ENCODE measurements at regions not wholly inside any gene's neighbourhood (a gene's known extent, or its start where the extent isn't known, plus 50 kb on each side); places are given as distances from the start of the nearest gene placed in this dataset.
A peak's percentile ranks its signal among the peaks of the same experiment; 100 is the strongest.
"Not testable (repeated sequence)": the region's sequence is repeated elsewhere in the genome, so short reads cannot be mapped to it uniquely, and the experiment has no call there.

- no peak for DNase-seq (ENCODE audit: extremely low read depth, low read depth, low spot score)
Observed at GRCh38 chr1:196160066-196160795, 448.0 kb downstream of the KCNT2 start.

- no peak for DNase-seq (ENCODE audit: extremely low read depth, low read depth, low spot score)
Observed at GRCh38 chr1:196155586-196155985, 452.7 kb downstream of the KCNT2 start.

- no peak for DNase-seq (ENCODE audit: extremely low read depth, low read depth, low spot score)
Observed at GRCh38 chr1:196152975-196153374, 455.3 kb downstream of the KCNT2 start.

GRCh38 chr1:196152086-196152485, 456.2 kb downstream of the KCNT2 start:
- DNase-seq (ENCODE audit: extremely low read depth, low read depth, low spot score): peak; percentile 1

GRCh38 chr1:196148367-196148970, 459.8 kb downstream of the KCNT2 start:
- DNase-seq (ENCODE audit: extremely low read depth, low read depth, low spot score): peak; percentile 37

- DNase-seq (ENCODE audit: extremely low read depth, low read depth, low spot score): no peak
Observed at GRCh38 chr1:196147530-196147929, 460.7 kb downstream of the KCNT2 start.

- not testable (repeated sequence) for DNase-seq (ENCODE audit: extremely low read depth, low read depth, low spot score)
Observed at GRCh38 chr1:196145151-196145550, 463.1 kb downstream of the KCNT2 start.

- no peak for DNase-seq (ENCODE audit: extremely low read depth, low read depth, low spot score)
Observed at GRCh38 chr1:196144588-196144987, 463.7 kb downstream of the KCNT2 start.

- DNase-seq (ENCODE audit: extremely low read depth, low read depth, low spot score): no peak
Observed at GRCh38 chr1:196143602-196144342, 464.5 kb downstream of the KCNT2 start.

GRCh38 chr1:196142111-196142640, 466.1 kb downstream of the KCNT2 start:
- DNase-seq (ENCODE audit: extremely low read depth, low read depth, low spot score): no peak

GRCh38 chr1:196136396-196136795, 471.8 kb downstream of the KCNT2 start:
- no peak for DNase-seq (ENCODE audit: extremely low read depth, low read depth, low spot score)

GRCh38 chr1:196131691-196132090, 476.5 kb downstream of the KCNT2 start:
- no peak for DNase-seq (ENCODE audit: extremely low read depth, low read depth, low spot score)

GRCh38 chr1:196128835-196129234, 479.4 kb downstream of the KCNT2 start:
- no peak for DNase-seq (ENCODE audit: extremely low read depth, low read depth, low spot score)

GRCh38 chr1:196121181-196121580, 487.1 kb downstream of the KCNT2 start:
- DNase-seq (ENCODE audit: extremely low read depth, low read depth, low spot score): no peak

- no peak for DNase-seq (ENCODE audit: extremely low read depth, low read depth, low spot score)
Observed at GRCh38 chr1:196115646-196116045, 492.6 kb downstream of the KCNT2 start.

- DNase-seq (ENCODE audit: extremely low read depth, low read depth, low spot score): no peak
Observed at GRCh38 chr1:196114193-196114592, 494.0 kb downstream of the KCNT2 start.

GRCh38 chr1:196108990-196109389, 499.2 kb downstream of the KCNT2 start:
- not testable (repeated sequence) for DNase-seq (ENCODE audit: extremely low read depth, low read depth, low spot score)

GRCh38 chr1:196105901-196106300, 502.3 kb downstream of the KCNT2 start:
- DNase-seq (ENCODE audit: extremely low read depth, low read depth, low spot score): no peak

GRCh38 chr1:196102826-196103225, 505.4 kb downstream of the KCNT2 start:
- DNase-seq (ENCODE audit: extremely low read depth, low read depth, low spot score): no peak

- DNase-seq (ENCODE audit: extremely low read depth, low read depth, low spot score): no peak
Observed at GRCh38 chr1:196098000-196098399, 510.2 kb downstream of the KCNT2 start.

GRCh38 chr1:196094821-196095220, 513.4 kb downstream of the KCNT2 start:
- no peak for DNase-seq (ENCODE audit: extremely low read depth, low read depth, low spot score)

Data from glomerular endothelial cell (primary cell).